ENCODE measurements at regions not wholly inside any gene's neighbourhood (a gene's known extent, or its start where the extent isn't known, plus 50 kb on each side); places are given as distances from the start of the nearest gene placed in this dataset.

DNA sequence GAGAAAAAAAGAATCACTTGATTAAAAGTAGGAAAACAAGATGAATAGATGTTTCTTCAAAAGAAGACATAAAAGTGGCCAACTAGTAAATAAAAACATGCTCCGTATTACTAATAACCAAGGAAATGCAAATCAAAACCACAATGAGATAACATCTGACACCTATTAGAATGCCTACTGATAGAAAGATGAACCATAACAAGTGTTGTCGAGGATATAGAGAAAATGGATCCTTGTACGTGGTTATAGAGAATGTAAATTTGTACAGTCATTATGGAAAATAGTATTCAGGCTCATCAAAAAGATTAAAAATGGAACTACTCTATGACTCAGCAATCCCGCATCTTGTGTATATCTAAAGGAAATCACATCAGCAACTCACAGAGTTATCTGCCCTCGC is 415.8 kb upstream of the SLITRK5 start:
- H4K8ac ChIP-seq (replicated peaks; ENCODE audit: insufficient read length, low read depth, low read length) = no peak overlapping the region
- H2BK15ac ChIP-seq (ENCODE audit: low read depth, low read length) = no peak overlapping the region
- no peak overlapping the region for H2AK5ac ChIP-seq (ENCODE audit: insufficient read length, low read length)
- DNase-seq = no peak
- H3K27ac ChIP-seq (ENCODE audit: insufficient read length, low read depth, low read length) = no peak overlapping the region
- no CpG with 5 or more reads among the region's 5 CpGs for WGBS (ENCODE audit: extremely low coverage, insufficient read length, low lambda C conversion rate)
- no peaks in the 10 kb centered on the region for H3K4me1 ChIP-seq (ENCODE audit: insufficient read depth, low read length)
- H2BK120ac ChIP-seq (ENCODE audit: low read depth, low read length, poor library complexity, severe bottlenecking) = no peak overlapping the region
- H3K56ac ChIP-seq (ENCODE audit: insufficient read length, low read depth, low read length) = no peak overlapping the region
- no peaks in the 10 kb centered on the region for H3K23me2 ChIP-seq (ENCODE audit: insufficient read length, low read depth, low read length, poor library complexity, severe bottlenecking)
- no peak overlapping the region for H2AFZ ChIP-seq (ENCODE audit: low read length)
- H3K27me3 Mint-ChIP-seq (ENCODE audit: low read depth) = no peaks in the 10 kb centered on the region
- H2BK12ac ChIP-seq (ENCODE audit: insufficient read length, low read depth, low read length) = no peak overlapping the region
- no peak overlapping the region for H4K5ac ChIP-seq (ENCODE audit: insufficient read length, low read depth, low read length)
- no peak overlapping the region for H3T11ph ChIP-seq (ENCODE audit: low read length)
- no peaks in the 10 kb centered on the region; a peak in 1 of 7 replicates for H3K36me3 Mint-ChIP-seq (ENCODE audit: insufficient read depth in 1 of 3, low read depth in 3 of 3)
- no peak overlapping the region for H3K4me2 ChIP-seq (ENCODE audit: insufficient read depth, insufficient read length, low read length)
- H3K27ac Mint-ChIP-seq = no peak overlapping the region
- H3K9me3 ChIP-seq (ENCODE audit: control insufficient read depth, low read depth, low read length) = no peaks in the 10 kb centered on the region
- no peaks in the 10 kb centered on the region for H3K27me3 ChIP-seq (ENCODE audit: insufficient read depth, low read length)
- H2BK20ac ChIP-seq (ENCODE audit: low read depth, low read length, poor library complexity, severe bottlenecking) = no peak overlapping the region
- H3K9ac ChIP-seq (ENCODE audit: extremely low read depth, insufficient read length, low read length) = no peak overlapping the region
- H4K20me1 ChIP-seq (ENCODE audit: control insufficient read depth, insufficient read depth, insufficient read length) = no peaks in the 10 kb centered on the region
- H4K91ac ChIP-seq (ENCODE audit: insufficient read length, low read depth, low read length) = no peak overlapping the region
- H3K79me1 ChIP-seq (ENCODE audit: insufficient read depth, low read depth, low read length, poor library complexity, severe bottlenecking) = no peaks in the 10 kb centered on the region
- TF ChIP-seq, protein P1, sequence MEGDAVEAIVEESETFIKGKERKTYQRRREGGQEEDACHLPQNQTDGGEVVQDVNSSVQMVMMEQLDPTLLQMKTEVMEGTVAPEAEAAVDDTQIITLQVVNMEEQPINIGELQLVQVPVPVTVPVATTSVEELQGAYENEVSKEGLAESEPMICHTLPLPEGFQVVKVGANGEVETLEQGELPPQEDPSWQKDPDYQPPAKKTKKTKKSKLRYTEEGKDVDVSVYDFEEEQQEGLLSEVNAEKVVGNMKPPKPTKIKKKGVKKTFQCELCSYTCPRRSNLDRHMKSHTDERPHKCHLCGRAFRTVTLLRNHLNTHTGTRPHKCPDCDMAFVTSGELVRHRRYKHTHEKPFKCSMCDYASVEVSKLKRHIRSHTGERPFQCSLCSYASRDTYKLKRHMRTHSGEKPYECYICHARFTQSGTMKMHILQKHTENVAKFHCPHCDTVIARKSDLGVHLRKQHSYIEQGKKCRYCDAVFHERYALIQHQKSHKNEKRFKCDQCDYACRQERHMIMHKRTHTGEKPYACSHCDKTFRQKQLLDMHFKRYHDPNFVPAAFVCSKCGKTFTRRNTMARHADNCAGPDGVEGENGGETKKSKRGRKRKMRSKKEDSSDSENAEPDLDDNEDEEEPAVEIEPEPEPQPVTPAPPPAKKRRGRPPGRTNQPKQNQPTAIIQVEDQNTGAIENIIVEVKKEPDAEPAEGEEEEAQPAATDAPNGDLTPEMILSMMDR (conservative IDR thresholded peaks at IDR 0.05) = no peak
- H3K23ac ChIP-seq (ENCODE audit: insufficient read length, low read depth, low read length) = no peak overlapping the region
- H3K4ac ChIP-seq (ENCODE audit: low read depth, low read length) = no peak overlapping the region
- no peaks in the 10 kb centered on the region for H3K4me1 Mint-ChIP-seq
- no peak overlapping the region for H3K4me3 Mint-ChIP-seq
- no peaks in the 10 kb centered on the region for H3K79me2 ChIP-seq (ENCODE audit: insufficient read depth, low read length)
- H3K14ac ChIP-seq (ENCODE audit: insufficient read depth, low read length) = no peak overlapping the region
- H3K18ac ChIP-seq (ENCODE audit: insufficient read length, low read depth, low read length) = no peak overlapping the region
- peaks cover 0 to 6% of the 10 kb centered on the region in 2 experiments; a peak in 2 of 5 replicates for H3K9me3 Mint-ChIP-seq
- no peak overlapping the region for H2BK5ac ChIP-seq (ENCODE audit: insufficient read length, low read length)

Measured in H9 (cell line).